ENCODE measurements at regions not wholly inside any gene's neighbourhood (a gene's known extent, or its start where the extent isn't known, plus 50 kb on each side); places are given as distances from the start of the nearest gene placed in this dataset.

GRCh38 chr4:52373650-52374049 lies 285.5 kb downstream of the USP46 start:
- TF ChIP-seq CTCF (IDR thresholded peaks at IDR 0.05 in 4 of 5, conservative IDR thresholded peaks at IDR 0.05 in 1 of 5) (no peak), POLR2A (IDR thresholded peaks at IDR 0.05) (no peak)
